NB4 (cell line): ENCODE measurements at regions not wholly inside any gene's neighbourhood (a gene's known extent, or its start where the extent isn't known, plus 50 kb on each side); places are given as distances from the start of the nearest gene placed in this dataset.

Source experiments
- DNase-seq: peaks from one replicate; pipeline ENCODE4 v3.0.0; 2010; ENCODE audit warnings: low read depth
- H3K4me3 ChIP-seq: one replicate; pipeline ENCODE4 v1.5.1; 2011; ENCODE audit warnings: mild to moderate bottlenecking, low read depth, low read length, moderate library complexity
- CTCF ChIP-seq: IDR thresholded peaks from one replicate; pipeline ENCODE4 v1.5.1; 2012; ENCODE audit warnings: low read depth, low read length
- MAX ChIP-seq: IDR thresholded peaks from 2 replicates; pipeline ENCODE4 v1.6.1; 2011; ENCODE audit warnings: low read depth, low read length
- MYC ChIP-seq: IDR thresholded peaks from 2 replicates; pipeline ENCODE4 v1.6.1; 2011; ENCODE audit warnings: low read depth, low read length
- POLR2A ChIP-seq: IDR thresholded peaks from 2 replicates; pipeline ENCODE4 v1.6.1; 2011; ENCODE audit warnings: mild to moderate bottlenecking; ENCODE audit not compliant: insufficient read length; ENCODE audit errors: extremely low read depth

DNA sequence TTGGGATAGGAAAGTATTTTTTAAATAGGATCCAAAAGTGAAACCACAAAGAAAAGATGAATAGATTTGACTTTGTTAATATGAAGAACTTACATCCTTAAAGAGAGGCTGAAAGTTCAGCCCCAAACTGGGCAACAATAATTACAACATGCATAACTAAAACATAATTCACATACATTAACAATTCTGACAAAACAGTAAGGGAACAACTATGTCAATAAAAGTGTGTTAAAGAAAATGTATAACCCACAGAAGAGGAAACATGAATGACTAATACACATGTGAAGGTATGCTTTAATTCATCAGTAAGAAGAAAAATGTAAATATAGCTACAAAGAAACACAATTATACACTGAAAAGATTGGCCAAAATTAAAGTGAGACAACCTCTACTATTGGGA, 1597.6 kb upstream of the MIR17HG start:
- no peak overlapping the region for H3K4me3 ChIP-seq
- no peak for DNase-seq
- TF ChIP-seq CTCF (no peak), MAX (no peak), POLR2A (no peak), MYC (no peak)

DNA sequence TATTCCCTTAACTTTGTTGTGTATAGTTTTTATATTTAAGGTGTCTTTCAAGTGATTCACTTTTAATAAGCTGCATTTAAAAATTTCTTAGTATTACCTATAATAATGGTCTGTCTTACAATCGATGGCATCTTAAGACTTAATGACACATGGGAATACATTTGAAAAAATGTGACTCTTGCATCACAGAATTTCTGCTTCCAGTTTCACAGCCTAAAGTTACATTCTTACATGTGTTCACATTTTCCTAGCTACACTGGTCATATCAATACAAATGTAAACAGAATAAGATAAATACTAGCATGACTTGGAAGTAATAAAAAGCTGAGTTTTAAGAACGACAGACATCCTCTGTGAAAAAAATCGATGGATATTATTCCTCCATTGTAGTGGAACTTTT, 1597.1 kb upstream of the MIR17HG start:
- no peak overlapping the region for H3K4me3 ChIP-seq
- TF ChIP-seq POLR2A = no peak
- TF ChIP-seq MAX = no peak
- no peak for TF ChIP-seq CTCF
- TF ChIP-seq MYC = no peak
- no peak for DNase-seq

GRCh38 chr13:89751432-89751930, 1596.0 kb upstream of the MIR17HG start:
- TF ChIP-seq CTCF (no peak), MYC (no peak), POLR2A (no peak), MAX (no peak)

DNA sequence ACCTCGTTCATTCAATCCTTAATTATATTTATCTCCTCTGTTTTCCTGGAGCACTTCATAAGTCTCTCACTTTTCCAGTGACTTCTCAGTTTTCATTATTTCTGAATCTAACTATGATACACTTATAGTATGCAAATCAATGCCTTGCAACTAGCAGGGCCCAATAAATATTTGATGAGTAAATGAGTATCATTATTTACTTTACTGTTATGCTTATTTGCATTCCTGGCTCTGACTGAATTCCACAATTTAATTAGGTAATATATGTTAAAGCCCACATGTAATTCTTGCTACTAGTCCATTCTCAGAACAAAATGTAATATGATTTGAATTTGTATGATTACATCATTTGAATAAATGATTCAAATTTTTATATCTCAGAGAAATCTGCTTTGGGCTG, 1595.1 kb upstream of the MIR17HG start:
- no peak for DNase-seq
- H3K4me3 ChIP-seq = no peak overlapping the region
- no peak for TF ChIP-seq MYC
- TF ChIP-seq CTCF = no peak
- no peak for TF ChIP-seq MAX
- TF ChIP-seq POLR2A = no peak

More at GRCh38 chr13:89751432-89751930, 1596.0 kb upstream of the MIR17HG start:
- no peak for DNase-seq
- no peak overlapping the region for H3K4me3 ChIP-seq

- TF ChIP-seq MYC = no peak
- no peak for TF ChIP-seq MAX
- TF ChIP-seq CTCF = no peak
- no peak for TF ChIP-seq POLR2A
- H3K4me3 ChIP-seq = no peak overlapping the region
- DNase-seq = peak; percentile 64
These were observed 1591.6 kb upstream of the MIR17HG start for GRCh38 chr13:89755729-89756492.
